Right renal pelvis (tissue), 4 donors: ENCODE measurements at regions not wholly inside any gene's neighbourhood (a gene's known extent, or its start where the extent isn't known, plus 50 kb on each side); places are given as distances from the start of the nearest gene placed in this dataset.

ENCODE experiments used
- DNase-seq, 4 donors: peaks; one replicate each; pipeline ENCODE4 v3.0.0-alpha.2; 2013; ENCODE audit warnings: low read depth in 4 of 4, low spot score in 3 of 4, missing footprints in 1 of 4

DNA sequence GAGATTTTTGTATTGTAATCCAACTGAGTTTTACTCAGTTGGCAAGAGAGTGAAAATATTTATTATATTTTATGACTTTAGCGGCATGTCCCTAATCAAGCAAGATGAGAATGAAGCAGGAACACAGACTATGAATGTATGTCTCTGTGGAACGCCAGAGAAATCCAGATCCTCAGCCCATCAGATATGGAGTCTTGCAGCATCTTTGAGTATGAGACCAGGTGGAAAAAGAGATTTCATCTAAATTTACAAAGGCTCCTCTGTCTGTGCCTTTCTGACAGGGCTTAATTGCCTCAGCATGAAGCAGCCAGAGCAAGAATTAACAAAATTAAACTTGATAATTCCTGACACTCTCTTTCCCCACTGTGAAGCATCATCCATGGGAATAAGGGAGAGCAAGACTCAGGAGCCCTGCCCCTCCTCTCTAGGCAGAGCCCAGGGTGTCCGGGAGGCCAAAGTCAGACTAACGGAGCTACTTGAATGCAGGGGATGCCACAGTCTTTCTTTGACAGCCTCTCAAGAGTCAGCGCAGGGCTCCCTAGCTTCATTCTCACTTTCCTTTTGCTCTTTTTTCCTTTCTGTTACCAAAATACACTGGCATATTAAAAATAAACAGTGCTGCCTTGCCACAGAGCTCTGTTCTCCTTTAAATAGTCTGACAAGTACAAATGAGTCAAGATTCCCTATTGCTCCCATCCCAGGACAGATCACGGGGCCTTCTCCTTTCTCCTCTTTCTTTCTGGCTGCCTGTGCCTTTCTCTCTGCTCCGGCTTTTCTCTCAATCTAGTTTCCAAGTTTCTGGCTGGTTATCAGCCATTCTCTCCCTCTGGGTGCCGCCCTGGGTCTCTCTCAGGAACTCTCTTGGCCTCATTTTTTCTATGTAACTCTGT lies 132.2 kb upstream of the INHBA start:
- no peak for DNase-seq

DNA sequence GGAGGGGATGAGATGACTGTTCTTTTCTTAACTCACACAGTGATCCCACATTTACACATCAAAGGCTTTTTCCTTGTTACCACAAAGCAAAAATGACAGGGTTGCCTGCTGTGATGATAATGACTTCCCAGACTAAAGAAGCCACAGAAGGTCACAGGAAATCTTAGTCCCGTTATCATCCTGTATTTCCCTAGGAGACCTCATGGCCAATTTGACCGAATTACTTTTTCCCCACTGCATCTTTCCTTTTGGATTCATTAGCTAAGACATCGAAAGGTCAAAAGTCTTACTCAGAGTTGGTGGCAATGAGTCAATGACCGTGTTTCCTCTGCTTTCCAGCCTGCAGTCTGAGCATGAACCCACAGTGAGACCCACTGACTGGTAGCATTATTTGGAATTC lies 130.1 kb upstream of the INHBA start:
- DNase-seq: no peak

DNA sequence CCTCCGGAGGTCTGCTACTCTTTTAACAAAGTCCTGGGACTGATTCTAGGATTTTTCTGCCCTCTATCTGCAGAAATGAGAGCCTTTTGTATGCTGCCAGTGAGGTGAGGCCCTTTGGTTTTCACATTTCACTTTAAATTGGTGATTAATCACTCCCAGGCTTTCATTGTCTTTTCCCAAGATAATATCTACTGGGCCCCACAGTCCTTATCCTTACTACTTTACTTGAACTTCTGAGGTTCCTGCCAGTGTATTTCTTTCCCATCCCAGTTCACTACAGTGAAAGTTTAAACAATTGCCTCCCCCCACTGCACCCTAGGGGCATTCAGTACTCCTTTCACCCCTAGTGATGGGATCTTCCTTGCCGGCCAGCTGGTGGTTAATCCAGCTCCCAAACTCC lies 127.4 kb upstream of the INHBA start:
- no peak for DNase-seq

DNA sequence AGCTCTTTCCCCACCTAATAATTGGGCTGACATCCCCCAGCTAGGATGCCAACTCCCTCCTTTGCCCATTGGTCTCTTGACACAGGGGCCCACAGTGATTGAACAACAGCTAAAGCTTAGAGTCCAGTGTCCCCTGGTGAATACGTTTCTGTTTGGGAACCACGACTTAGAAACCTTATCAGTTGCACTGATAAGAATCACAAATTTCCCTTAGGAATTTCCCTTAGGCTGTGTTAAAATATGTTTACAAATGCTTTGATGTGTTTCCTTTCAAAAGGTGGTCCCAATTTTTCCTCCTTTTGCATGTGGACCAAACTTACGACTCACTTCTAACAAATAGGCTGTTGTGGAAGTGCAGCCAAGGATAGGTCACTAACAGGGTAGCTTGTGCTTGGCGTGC lies 126.0 kb upstream of the INHBA start:
- DNase-seq: no peak

DNA sequence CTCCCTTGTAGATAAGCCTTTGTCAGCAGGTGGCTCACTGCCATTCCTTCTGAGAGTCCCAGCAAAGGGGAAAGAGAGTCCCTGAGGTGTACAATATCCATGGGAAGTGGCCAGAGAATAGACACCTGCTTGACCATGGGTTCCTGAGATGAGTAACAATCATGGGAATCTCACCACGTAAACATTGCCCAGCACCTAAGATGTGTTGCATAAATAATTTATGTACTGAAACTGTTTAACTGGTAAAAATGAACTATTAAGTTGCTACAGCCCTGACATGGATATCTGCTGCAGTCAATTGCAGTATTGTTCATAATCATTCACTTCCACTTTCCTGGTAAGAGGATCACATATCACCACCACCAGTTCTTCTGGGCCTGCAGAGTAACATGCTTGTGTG lies 123.8 kb upstream of the INHBA start:
- no peak for DNase-seq

DNA sequence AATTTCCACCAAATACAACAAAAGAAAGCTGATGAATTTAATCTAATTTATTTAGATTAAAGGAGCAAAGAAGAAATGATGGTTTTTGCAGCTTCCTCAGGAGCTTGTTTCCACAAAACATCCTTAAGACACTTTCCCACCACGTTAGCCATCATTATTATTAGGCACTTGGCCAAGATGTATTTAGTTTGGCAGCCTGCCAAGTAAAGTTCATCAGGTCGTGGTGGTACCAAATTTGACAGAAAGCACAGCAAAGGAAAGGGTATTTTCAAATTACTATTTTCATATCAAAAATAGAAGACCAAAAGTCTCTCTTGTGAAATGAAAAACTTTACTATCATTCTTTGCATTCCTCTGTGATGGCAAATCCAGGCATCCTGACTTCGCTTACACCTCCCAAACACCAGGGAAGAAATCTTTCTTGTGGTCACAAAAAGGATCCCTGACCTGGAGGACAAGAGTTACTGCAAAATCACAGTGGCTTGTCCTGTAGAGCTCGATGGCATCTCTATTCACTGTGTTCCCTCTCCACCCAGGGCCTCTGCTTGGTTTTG lies 123.1 kb upstream of the INHBA start:
- DNase-seq: no peak

DNA sequence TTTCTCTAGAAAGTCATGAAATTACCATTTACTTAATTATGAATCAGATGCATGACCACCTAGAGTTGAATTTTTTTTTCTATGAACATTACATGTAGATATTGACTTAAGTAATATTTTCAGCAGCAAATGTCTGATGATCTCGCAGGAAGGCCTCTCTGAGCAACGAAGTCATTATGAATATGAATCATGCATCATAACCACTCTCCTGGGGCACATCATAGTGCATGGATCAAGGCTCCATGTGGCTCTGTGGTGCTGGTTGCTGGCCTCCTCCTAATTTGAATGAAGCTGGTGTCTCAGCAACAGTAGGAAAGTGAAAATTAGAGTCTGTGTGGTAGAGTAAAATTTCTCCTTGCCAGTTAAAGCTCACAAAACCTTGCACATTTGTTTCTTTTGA lies 121.4 kb upstream of the INHBA start:
- DNase-seq: no peak

DNA sequence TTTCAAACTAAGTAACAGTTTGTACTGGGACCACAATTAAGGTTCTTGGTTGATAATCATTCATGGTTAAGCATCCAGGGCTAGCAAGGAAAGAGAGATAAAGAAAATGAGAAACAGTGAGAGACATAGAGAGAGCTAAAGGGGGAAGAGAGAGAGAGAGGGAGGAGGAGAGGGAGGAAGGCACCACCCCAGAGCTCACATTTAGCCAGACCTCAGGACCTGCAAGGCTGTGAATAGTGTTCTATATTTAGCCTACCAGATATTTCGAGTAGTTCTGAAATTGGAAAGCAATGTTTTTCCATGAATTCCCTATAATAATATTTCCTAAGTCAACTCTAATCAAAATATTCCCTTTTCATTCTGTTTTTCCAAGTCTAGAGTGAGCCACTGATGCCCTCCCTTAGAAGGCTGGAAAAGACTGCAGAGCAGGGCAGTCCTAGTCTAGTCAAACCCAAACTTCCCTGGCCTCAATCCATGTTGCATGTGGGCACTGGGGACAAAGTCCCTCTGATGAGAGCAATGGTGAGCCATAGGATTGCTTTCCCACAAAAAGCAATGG lies 119.4 kb upstream of the INHBA start:
- no peak for DNase-seq

DNA sequence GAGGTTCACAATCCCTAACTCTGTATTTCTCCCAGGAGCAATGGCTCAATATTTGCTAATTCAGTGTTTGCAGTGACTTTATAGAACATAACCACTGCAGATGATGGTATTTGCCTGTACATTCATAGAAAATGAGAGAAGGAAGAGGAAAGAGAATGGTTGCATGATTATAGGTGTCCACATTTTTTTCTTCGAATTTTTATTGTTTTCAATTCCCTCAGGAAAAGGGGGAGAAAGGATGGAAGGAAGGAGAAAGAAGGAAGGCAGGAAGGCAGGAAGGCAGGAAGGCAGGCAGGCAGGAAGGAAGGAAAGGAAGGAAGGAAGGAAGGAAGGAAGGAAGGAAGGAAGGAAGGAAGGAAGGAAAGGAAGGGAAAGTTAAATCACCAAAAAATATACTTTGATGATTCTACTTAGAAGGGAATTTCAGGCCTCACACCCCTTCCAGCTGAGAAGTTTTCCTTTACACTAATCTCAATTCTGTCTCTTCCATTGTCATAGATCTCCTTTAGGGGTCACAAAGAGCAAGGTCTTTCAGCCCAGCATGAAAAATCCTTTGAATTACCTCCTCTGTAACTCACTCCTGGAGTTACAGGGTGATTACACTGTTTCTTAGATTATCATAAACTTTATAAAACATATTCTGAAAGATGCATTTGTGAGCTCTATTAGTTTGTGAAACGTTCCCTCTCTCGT lies 118.8 kb upstream of the INHBA start:
- no peak for DNase-seq

DNA sequence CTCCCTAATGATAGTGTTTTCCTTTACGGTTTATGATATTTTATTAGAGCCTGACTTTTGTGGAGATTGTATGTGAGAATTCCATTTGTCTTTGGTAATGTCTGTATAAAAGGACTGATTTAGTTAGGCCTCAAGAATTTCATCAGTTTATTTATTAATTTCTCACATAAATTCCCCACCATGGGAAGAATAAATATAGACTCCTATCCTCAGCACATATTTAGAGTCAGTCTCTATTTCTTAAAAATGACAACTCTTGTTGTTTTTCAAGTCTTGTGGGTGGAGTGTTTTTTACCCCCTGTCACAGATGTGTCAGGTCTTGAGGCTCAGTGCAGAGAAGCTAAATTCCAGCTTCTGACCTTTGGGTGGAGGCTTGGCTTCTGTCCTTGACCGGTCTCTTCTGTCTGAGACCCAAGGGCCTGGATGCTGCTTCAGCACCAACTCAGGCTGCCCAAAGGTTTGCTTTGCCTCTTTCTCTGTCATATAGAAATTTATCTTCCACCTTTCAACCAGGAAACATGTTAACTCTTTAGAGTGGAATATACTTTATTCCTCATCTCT lies 117.3 kb upstream of the INHBA start:
- DNase-seq: no peak

DNA sequence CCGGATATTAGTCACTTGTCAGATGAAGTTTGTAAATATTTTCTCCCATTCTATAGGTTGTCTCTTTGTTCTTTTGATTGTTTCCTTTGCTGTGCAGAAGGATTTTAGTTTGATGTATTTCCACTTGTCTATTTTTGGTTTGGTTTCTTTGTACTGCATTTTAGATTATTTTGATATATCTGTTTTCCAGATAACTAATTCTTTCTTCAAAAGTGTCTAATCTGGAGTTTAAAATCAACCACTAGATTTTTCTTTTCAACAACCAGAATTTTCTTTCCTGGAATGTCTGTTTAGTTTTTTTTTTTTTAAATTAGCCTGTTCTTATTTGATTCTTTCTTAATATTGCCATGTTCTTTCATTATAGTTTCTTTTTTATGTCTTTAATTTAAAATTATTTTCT lies 116.8 kb upstream of the INHBA start:
- no peak for DNase-seq

DNA sequence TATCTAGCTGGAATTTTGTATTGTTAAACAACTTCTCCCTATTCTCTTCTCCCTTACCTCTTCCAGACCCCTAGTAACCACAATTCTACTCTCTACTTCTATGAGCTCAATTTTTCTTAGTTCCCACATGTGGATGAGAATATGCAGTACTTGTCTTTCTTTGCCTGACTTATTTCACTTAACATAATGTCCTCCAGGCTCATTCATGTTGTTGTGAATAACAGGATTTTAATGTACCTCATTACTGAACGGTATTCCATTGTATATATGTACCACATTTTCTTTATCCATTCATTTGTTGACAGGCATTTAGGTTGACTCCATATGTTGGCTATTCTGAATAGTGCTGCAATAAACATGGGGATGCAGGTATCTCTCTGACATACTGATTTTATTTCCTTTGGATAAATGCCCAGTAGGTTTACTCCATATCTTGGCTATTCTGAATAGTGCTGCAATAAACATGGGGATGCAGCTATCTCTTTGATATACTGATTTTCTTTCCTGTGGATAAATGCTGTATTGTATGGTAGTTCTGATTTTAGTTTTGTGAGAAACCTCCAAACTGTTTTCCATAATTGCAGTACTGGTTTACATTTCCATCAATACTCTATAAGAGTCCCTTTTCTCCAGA lies 116.0 kb upstream of the INHBA start:
- no peak for DNase-seq

DNA sequence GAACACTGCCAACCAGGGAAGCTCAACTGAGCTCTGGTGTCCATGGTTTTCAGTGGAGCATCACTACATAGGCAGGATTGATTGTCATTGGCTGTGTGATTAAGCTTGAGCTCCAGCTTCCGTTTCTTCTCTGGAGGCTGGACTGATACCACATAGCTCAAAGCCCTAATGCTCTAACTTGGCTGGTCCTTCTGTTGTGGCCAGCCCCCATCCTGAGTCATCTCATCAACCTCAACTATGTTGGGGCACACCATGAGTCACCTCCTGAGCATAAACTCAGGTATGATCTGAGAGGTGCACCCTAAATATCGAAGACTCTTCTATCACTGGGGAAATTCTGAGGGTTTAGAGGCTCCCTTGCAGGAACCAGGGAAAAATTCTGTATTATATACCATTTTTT lies 114.5 kb upstream of the INHBA start:
- no peak for DNase-seq

DNA sequence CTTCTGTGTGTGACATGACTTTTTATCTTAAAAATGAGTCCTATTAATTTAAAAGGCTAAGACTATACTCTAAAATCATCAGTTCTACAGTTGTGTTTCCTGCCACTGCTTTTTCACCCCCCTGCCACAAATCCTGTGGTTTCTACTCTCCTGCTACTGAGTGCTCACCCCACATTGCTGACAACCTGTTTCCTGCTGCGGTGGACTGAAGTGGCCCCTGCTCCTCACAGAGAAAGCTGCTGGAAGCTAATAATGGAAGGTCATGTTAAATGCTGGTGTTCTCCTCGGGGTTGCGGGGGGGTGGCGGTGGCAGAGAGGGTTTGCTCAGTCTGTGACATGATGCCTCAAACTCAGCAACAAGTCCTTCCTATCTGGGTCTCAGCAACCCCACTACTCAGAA lies 113.2 kb upstream of the INHBA start:
- no peak for DNase-seq

DNA sequence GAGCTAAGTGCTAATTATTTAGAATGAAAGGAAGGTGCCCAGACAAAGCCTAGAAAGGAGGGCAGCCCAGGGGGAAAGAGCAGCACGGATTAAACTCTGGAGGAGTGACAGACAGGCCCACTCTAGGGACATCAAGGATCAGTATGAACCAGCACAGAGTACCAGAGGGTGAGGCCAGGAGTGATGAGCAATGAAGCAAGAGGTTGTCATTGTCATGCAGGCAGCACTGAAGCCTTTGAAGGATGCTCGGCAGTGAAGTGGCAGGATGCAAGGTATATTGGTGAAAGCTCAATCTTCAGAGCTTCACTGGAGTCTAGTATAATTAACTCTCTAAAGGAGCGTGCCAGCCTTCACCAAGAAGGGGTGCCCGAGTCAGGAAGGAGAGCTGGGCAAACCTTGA lies 112.0 kb upstream of the INHBA start:
- no peak for DNase-seq

DNA sequence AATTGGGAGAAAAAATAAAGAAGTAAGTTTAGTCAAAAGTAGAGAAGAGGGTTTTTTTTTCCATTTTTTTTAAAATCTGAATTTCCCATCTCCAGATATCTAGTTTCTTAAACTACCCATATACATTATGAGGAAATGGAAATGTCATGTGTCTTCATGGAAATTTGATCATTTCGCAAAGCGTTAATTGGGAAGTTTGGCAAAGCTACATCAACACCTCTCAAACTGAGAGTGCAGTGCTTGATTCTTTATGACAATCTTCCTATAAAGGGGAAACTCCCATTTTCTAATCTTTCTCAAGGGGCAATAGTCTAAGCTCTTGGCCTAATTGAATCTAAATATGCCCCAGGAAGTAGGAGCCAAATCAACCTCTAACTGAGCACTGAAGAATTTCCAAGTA lies 110.4 kb upstream of the INHBA start:
- no peak for DNase-seq

DNA sequence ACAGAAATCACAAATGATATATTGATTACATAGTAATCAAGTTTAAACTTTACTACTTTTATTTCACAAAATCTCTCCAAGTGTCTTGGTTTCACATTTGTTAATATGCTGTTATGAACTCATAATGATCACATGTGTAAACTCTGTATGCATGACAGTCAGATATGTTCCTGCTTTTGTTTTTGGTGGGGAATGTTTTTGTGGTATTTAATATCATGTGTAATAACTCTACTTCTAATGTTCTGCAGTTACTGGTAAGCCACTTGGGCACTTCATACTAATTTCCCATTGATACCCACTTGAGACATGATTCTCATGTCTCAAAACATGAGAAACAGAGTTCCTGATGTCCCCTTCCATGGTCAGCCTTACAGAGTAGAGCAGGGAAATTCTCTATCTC lies 109.1 kb upstream of the INHBA start:
- DNase-seq: no peak

DNA sequence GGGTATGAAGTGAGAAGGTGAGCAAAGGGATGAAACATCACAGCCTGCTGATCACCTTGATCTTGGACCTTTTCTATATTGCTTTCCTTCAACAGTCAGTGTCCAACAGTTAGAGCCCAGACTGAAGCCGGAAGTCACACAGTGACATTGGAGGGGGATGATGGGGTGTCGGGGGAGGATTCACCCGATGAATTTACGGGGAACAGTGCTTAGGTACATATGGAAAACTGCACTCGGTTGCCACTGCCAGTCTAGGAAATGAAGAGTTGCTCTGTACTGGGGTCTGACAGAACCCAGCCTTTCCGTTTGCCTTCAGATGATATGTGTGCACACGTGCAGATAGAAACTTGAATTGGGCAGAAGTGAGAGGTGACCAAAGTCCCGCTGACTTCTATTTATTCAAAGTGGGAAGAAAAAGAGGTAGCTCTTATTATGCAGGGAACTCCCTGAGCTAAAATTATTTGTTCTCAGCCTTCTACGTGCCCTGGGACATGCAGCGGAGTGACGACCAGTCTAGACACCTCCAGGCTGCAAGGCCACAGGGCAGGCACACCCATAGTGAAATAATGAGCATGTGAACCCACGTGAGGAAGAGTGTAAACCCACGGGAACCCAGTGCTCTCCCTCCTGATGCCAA lies 107.2 kb upstream of the INHBA start:
- no peak for DNase-seq

DNA sequence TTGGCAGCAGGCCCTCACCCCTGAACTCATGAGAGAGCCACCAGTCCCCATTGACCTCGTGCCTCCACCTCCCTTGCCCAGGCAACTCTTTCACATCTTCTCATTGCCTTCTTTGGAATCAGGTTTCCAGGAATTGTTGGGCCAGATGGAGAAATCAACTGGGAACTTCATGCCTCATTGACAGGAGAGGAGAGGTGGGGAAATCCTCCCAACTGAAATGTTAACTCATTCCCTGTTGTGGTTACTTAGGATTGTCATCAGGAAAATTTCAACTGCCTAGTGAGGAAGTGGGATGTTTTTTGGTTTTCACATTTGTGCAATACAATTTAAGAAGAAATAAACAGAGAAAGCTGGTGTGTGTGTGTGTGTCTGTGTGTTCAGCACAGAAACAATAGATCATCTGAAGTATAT lies 106.6 kb upstream of the INHBA start:
- DNase-seq: no peak

DNA sequence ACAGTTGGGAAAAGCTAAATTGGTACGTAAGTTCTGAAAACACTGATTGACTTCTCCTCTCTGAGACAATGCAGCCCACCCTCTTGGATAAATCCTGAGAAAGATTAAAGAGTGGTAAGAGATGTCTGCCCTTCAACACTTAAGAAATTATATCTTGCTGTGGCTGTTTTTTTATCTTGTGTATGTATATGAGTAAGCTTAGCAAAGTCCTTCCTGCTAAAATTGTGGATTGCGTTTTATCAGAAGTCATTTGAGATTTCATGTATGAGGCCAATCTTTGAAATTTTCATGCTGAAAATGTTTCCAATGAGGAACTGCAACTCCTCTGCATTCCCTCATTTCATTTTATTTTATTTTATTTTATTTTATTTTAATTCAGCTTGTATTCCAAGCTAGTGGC lies 106.2 kb upstream of the INHBA start:
- DNase-seq: no peak
